Sigmoid colon (tissue), 4 donors: ENCODE measurements at regions not wholly inside any gene's neighbourhood (a gene's known extent, or its start where the extent isn't known, plus 50 kb on each side); places are given as distances from the start of the nearest gene placed in this dataset.

ENCODE experiments used
- POLR2AphosphoS5 ChIP-seq, 4 donors: sonication (generic); formaldehyde crosslinking; IDR thresholded peaks; one replicate each; pipeline ENCODE4 v1.6.1; 2017; ENCODE audit warnings: antibody characterized with exemption in 4 of 4
- TF ChIP-seq, protein P1 (sequence below), 4 experiments: fragments of 450-650 bp in 3 of 4; fragments of 200-600 bp in 1 of 4; IDR thresholded peaks; one replicate each; pipeline ENCODE4 v1.5.1; 2016 to 2019; ENCODE audit warnings: antibody characterized with exemption in 4 of 4, mild to moderate bottlenecking in 3 of 4, moderate library complexity in 2 of 4

DNA sequence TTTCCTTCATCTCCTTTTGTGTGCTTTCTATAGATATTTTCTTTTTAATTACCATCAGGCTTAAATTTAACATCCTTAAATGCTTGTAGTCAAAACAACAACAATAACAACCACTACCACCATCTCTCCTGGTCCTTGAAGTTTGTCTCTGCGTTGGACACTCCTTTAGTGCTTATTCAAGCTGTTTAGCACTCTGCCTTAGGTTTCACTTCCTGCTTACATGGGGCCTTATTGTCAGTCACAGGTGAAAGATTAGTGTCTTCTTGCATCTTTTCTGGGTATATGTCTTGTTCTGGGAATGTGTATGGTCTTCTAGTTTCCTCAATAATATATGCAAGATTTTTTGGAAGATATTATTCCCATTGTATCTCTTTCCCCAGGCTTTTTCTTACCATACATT is 240.1 kb upstream of the NXPH2 start:
- TF ChIP-seq, protein P1, sequence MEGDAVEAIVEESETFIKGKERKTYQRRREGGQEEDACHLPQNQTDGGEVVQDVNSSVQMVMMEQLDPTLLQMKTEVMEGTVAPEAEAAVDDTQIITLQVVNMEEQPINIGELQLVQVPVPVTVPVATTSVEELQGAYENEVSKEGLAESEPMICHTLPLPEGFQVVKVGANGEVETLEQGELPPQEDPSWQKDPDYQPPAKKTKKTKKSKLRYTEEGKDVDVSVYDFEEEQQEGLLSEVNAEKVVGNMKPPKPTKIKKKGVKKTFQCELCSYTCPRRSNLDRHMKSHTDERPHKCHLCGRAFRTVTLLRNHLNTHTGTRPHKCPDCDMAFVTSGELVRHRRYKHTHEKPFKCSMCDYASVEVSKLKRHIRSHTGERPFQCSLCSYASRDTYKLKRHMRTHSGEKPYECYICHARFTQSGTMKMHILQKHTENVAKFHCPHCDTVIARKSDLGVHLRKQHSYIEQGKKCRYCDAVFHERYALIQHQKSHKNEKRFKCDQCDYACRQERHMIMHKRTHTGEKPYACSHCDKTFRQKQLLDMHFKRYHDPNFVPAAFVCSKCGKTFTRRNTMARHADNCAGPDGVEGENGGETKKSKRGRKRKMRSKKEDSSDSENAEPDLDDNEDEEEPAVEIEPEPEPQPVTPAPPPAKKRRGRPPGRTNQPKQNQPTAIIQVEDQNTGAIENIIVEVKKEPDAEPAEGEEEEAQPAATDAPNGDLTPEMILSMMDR (IDR thresholded peaks at IDR 0.05), result no peak
- TF ChIP-seq POLR2AphosphoS5 (IDR thresholded peaks at IDR 0.05), result no peak
